ENCODE measurements at regions not wholly inside any gene's neighbourhood (a gene's known extent, or its start where the extent isn't known, plus 50 kb on each side); places are given as distances from the start of the nearest gene placed in this dataset.

DNA sequence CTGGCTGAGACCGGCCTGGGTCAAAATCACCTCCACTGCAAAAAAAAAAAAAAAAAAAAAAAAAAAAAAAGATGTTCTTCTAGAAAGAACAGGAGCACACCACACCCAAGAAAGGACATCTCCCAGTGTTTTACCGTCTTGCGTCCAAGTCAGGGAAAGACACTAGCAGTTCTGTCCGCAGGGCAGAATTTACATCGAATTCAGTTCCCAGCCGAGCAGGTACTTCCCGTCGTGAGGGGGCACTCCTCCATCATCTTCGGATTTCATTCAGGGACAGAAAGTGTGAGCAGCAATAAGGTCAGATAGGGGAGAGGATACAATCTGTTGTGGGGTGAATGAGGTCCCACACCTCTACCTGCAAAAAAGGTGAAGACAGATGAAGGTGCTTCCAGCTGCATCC is 574.7 kb downstream of the KCNJ18 start:
- TF ChIP-seq, protein P1, sequence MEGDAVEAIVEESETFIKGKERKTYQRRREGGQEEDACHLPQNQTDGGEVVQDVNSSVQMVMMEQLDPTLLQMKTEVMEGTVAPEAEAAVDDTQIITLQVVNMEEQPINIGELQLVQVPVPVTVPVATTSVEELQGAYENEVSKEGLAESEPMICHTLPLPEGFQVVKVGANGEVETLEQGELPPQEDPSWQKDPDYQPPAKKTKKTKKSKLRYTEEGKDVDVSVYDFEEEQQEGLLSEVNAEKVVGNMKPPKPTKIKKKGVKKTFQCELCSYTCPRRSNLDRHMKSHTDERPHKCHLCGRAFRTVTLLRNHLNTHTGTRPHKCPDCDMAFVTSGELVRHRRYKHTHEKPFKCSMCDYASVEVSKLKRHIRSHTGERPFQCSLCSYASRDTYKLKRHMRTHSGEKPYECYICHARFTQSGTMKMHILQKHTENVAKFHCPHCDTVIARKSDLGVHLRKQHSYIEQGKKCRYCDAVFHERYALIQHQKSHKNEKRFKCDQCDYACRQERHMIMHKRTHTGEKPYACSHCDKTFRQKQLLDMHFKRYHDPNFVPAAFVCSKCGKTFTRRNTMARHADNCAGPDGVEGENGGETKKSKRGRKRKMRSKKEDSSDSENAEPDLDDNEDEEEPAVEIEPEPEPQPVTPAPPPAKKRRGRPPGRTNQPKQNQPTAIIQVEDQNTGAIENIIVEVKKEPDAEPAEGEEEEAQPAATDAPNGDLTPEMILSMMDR (IDR thresholded peaks at IDR 0.05; ENCODE audit: borderline replicate concordance, extremely low read depth, low read length, poor library complexity, severe bottlenecking) = no peak
- TF ChIP-seq EZH2 (IDR thresholded peaks at IDR 0.05; ENCODE audit: borderline replicate concordance, low read depth, low read length, severe bottlenecking) = no peak
